PC-9 (cell line): ENCODE measurements at regions not wholly inside any gene's neighbourhood (a gene's known extent, or its start where the extent isn't known, plus 50 kb on each side); places are given as distances from the start of the nearest gene placed in this dataset.

Experiments
- EZH2 ChIP-seq: fragments of 200-600 bp; sonication (generic); IDR thresholded peaks from 2 replicates; pipeline ENCODE4 v1.8.0; 2017; ENCODE audit warnings: antibody characterized with exemption, low read depth
- TF ChIP-seq, protein P1 (sequence below): fragments of 200-600 bp; sonication (generic); conservative IDR thresholded peaks from 2 replicates; pipeline ENCODE4 v1.6.1; 2017; ENCODE audit warnings: mixed run types, antibody characterized with exemption, mild to moderate bottlenecking, moderate library complexity

DNA sequence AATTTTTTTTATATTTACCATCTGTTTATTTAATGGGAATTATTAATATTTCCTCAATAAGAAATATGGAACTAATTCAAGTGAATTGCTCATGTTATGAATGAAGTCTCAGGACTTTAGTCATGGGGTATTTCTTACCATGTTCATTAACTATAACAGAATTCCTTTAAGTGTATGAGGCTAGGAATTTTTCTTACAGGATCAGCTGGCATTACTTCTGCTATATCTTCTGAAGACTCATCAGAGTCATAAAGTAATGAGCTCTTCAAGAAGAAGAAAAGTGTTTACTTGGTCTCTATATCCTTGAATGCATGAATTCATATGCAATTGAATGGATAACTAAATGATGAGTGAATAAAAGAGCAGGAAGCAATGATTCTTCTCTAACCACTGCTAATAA lies 486.8 kb upstream of the THBS1 start:
- TF ChIP-seq, protein P1, sequence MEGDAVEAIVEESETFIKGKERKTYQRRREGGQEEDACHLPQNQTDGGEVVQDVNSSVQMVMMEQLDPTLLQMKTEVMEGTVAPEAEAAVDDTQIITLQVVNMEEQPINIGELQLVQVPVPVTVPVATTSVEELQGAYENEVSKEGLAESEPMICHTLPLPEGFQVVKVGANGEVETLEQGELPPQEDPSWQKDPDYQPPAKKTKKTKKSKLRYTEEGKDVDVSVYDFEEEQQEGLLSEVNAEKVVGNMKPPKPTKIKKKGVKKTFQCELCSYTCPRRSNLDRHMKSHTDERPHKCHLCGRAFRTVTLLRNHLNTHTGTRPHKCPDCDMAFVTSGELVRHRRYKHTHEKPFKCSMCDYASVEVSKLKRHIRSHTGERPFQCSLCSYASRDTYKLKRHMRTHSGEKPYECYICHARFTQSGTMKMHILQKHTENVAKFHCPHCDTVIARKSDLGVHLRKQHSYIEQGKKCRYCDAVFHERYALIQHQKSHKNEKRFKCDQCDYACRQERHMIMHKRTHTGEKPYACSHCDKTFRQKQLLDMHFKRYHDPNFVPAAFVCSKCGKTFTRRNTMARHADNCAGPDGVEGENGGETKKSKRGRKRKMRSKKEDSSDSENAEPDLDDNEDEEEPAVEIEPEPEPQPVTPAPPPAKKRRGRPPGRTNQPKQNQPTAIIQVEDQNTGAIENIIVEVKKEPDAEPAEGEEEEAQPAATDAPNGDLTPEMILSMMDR = no peak
- TF ChIP-seq EZH2 = no peak
